ENCODE measurements at regions not wholly inside any gene's neighbourhood (a gene's known extent, or its start where the extent isn't known, plus 50 kb on each side); places are given as distances from the start of the nearest gene placed in this dataset.

DNA sequence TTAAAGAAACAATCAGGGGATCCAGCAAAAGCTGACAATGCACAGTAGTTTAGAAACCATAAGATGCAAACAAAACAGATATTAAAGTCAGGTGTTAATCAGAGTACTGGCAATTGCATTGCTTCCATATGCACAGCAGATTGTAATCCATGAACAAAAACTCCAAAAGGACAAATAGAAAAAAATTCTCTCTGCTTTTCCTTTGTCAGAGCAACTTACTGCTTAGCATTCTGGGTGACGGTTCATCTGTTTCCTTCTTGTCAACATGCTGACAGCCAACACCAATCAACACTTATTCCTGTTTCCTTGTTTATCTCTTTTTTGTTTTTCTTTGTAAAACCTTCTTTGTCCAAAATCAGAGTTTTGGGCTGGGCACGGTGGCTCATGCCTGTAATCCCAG is 473.1 kb downstream of the XIRP2 start:
- Histone ChIP-seq H3K36me3 (no peaks in the 10 kb centered on the region), H3K4me3 (no peak overlapping the region), H3K27me3 (no peaks in the 10 kb centered on the region), H3K27ac (no peak overlapping the region), H3K4me1 (no peaks in the 10 kb centered on the region), H3K9me3 (no peaks in the 10 kb centered on the region)
- intact Hi-C loops (cut with DNase I), result no loop called here
- TF ChIP-seq, protein P1, sequence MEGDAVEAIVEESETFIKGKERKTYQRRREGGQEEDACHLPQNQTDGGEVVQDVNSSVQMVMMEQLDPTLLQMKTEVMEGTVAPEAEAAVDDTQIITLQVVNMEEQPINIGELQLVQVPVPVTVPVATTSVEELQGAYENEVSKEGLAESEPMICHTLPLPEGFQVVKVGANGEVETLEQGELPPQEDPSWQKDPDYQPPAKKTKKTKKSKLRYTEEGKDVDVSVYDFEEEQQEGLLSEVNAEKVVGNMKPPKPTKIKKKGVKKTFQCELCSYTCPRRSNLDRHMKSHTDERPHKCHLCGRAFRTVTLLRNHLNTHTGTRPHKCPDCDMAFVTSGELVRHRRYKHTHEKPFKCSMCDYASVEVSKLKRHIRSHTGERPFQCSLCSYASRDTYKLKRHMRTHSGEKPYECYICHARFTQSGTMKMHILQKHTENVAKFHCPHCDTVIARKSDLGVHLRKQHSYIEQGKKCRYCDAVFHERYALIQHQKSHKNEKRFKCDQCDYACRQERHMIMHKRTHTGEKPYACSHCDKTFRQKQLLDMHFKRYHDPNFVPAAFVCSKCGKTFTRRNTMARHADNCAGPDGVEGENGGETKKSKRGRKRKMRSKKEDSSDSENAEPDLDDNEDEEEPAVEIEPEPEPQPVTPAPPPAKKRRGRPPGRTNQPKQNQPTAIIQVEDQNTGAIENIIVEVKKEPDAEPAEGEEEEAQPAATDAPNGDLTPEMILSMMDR (IDR thresholded peaks at IDR 0.05), result no peak
- no peak for DNase-seq (ENCODE audit: low spot score in 2 of 2)

GRCh38 chr2:167355821-167356220 is 467.5 kb downstream of the XIRP2 start:
- no peaks in the 10 kb centered on the region for H3K4me1 ChIP-seq
- no peaks in the 10 kb centered on the region for H3K36me3 ChIP-seq
- no peak overlapping the region for H3K4me3 ChIP-seq
- DNase-seq (ENCODE audit: low spot score in 2 of 2), result no peak
- intact Hi-C loops (cut with DNase I), result no loop called here
- no peaks in the 10 kb centered on the region for H3K27me3 ChIP-seq
- H3K9me3 ChIP-seq, result no peaks in the 10 kb centered on the region
- H3K27ac ChIP-seq, result no peak overlapping the region
- TF ChIP-seq, protein P1 (IDR thresholded peaks at IDR 0.05), result no peak

DNA sequence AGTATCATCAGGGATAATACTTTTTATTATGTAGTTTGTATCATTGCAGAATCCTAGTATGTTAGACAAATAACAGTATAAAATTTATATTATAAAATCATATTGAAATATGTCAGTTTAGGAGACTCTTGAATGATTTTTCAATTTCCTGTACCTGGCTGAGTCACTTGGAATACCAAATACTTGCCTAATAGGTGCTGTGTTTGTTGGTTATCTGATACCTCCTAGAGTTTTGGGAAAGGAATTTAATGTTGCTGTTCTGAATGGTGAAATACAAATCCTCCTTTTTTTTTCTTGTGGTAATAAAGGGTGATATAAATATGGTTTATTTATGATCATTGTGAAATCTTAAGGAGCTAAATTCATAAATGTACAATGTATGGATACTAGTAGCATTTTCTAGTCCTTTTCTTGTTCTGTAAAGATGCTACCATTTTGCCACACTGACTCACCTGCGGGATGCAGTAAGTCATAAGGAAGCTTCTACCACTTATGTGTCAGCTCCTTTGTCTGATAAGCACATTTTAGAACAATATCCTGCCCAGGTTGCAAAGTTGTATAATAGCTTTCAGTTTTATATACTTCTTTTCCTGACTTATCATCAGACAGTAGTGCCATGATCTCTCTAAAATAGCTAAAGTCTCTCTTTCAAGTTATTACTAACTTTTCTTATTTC is 465.5 kb downstream of the XIRP2 start:
- Histone ChIP-seq H3K27me3 (no peaks in the 10 kb centered on the region), H3K4me3 (no peak overlapping the region), H3K36me3 (no peaks in the 10 kb centered on the region), H3K4me1 (no peaks in the 10 kb centered on the region), H3K27ac (no peak overlapping the region), H3K9me3 (no peaks in the 10 kb centered on the region)
- no peak for DNase-seq (ENCODE audit: low spot score in 2 of 2)
- intact Hi-C loops (cut with DNase I), result no loop called here
- TF ChIP-seq, protein P1 (IDR thresholded peaks at IDR 0.05), result no peak

GRCh38 chr2:167345559-167345958 is 457.3 kb downstream of the XIRP2 start:
- H3K4me3 ChIP-seq, result no peak overlapping the region
- intact Hi-C loops (cut with DNase I), result no loop called here
- no peaks in the 10 kb centered on the region for H3K9me3 ChIP-seq
- H3K27me3 ChIP-seq, result no peaks in the 10 kb centered on the region
- H3K36me3 ChIP-seq, result no peaks in the 10 kb centered on the region
- TF ChIP-seq, protein P1 (IDR thresholded peaks at IDR 0.05), result no peak
- DNase-seq (ENCODE audit: low spot score in 2 of 2), result no peak
- no peak overlapping the region for H3K27ac ChIP-seq
- no peaks in the 10 kb centered on the region for H3K4me1 ChIP-seq

DNA sequence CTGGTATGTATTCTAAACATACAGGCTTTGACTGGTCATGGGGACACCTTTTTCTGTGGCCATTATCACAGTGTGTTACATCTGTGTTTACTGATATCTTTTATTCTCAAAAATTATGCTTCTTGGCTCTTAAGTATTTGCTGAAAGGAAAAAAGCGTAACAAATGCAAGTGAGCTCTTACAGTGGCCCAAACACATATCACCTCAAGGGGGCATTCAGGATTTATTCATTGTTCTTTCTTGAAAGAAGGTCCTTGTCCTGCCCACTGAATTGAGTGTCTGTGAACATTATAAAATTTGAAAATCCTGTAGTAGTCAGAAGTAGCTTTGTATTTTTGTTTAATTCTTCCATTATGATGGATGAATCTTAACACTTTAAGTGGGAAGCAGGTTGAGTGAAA is 454.5 kb downstream of the XIRP2 start:
- Histone ChIP-seq H3K36me3 (no peaks in the 10 kb centered on the region), H3K27me3 (no peaks in the 10 kb centered on the region), H3K9me3 (no peaks in the 10 kb centered on the region), H3K4me3 (no peak overlapping the region), H3K27ac (no peak overlapping the region), H3K4me1 (no peaks in the 10 kb centered on the region)
- no peak for DNase-seq (ENCODE audit: low spot score in 2 of 2)
- TF ChIP-seq, protein P1 (IDR thresholded peaks at IDR 0.05), result no peak
- intact Hi-C loops (cut with DNase I), result no loop called here

DNA sequence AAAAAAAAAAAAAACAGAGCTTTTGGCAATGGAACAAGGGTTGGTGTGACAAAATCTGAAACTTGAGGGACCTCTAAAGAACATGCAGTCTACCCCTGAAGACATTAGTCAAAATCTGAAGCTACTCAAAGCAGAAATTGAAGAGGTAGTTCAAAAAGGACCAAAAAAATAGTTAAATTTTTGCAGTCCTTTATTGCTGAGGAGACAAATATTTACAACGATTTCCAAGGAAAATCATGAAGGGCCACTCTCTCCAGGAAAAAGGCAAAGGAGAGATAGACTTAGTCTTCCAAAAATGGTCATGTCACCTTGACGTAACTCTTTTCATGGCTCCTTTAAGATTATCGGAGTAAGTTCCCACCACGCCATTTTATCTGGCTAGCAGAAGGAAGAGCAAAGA is 452.0 kb downstream of the XIRP2 start:
- Histone ChIP-seq H3K36me3 (no peaks in the 10 kb centered on the region), H3K27me3 (no peaks in the 10 kb centered on the region), H3K4me1 (no peaks in the 10 kb centered on the region), H3K27ac (no peak overlapping the region), H3K9me3 (no peaks in the 10 kb centered on the region), H3K4me3 (no peak overlapping the region)
- DNase-seq (ENCODE audit: low spot score in 2 of 2), result no peak
- intact Hi-C loops (cut with DNase I), result no loop called here
- TF ChIP-seq, protein P1 (IDR thresholded peaks at IDR 0.05), result no peak
